Uterus (tissue), 3 donors: ENCODE measurements at regions not wholly inside any gene's neighbourhood (a gene's known extent, or its start where the extent isn't known, plus 50 kb on each side); places are given as distances from the start of the nearest gene placed in this dataset.

ENCODE experiments used
- DNase-seq, 2 donors: peaks; one replicate each; pipeline ENCODE4 v3.0.0-alpha.2; 2019 to 2020
- H3K27ac ChIP-seq, 2 donors: fragments of 200-600 bp; sonication (generic); 1 replicate in 1 of 2; 2 replicates in 1 of 2; pipeline ENCODE4 v1.5.1; 2016 to 2018
- H3K27me3 ChIP-seq, 2 donors: fragments of 200-600 bp; sonication (generic); one replicate each; pipeline ENCODE4 v1.5.1; 2018 to 2019; ENCODE audit warnings: control low read depth in 1 of 2
- H3K36me3 ChIP-seq, 2 donors: fragments of 200-600 bp; sonication (generic); one replicate each; pipeline ENCODE4 v1.5.1; 2019; ENCODE audit warnings: control low read depth in 1 of 2
- H3K4me1 ChIP-seq, 2 donors: fragments of 200-600 bp; sonication (generic); one replicate each; pipeline ENCODE4 v1.5.1; 2018 to 2019; ENCODE audit warnings: control low read depth in 1 of 2
- H3K4me3 ChIP-seq, 2 donors: fragments of 200-600 bp; sonication (generic); 1 replicate in 1 of 2; 2 replicates in 1 of 2; pipeline ENCODE4 v1.5.1; 2018 to 2019; ENCODE audit warnings: mild to moderate bottlenecking in 1 of 2
- H3K9me3 ChIP-seq, 2 donors: fragments of 200-600 bp; sonication (generic); one replicate each; pipeline ENCODE4 v1.5.1; 2019; ENCODE audit warnings: control low read depth in 1 of 2
- CTCF ChIP-seq, 4 experiments: fragments of 200-600 bp in 2 of 4; fragments of 450-650 bp in 2 of 4; sonication (generic) in 2 of 4; IDR thresholded peaks; one replicate each; pipeline ENCODE4 v1.5.1; 2016 to 2019; ENCODE audit warnings: antibody characterized with exemption in 4 of 4, mild to moderate bottlenecking in 2 of 4, moderate library complexity in 1 of 4
- POLR2A ChIP-seq, 2 donors: fragments of 450-650 bp; IDR thresholded peaks; one replicate each; pipeline ENCODE4 v1.6.1; 2016; ENCODE audit warnings: antibody characterized with exemption in 2 of 2, mild to moderate bottlenecking in 1 of 2, moderate library complexity in 1 of 2
- intact Hi-C: fragments of 100-400 bp; cut with DNase I; formaldehyde crosslinking; loops from one replicate; pipeline ENCODE4 v1.15.1; 2023; ENCODE audit warnings: low total_unique reads
- donor health status: DM: yes; HTN: yes; CAD: no.

GRCh38 chr14:40445020-40445419 is 1012.8 kb upstream of the FBXO33 start:
- H3K4me1 ChIP-seq, result no peaks in the 10 kb centered on the region
- no peaks in the 10 kb centered on the region for H3K36me3 ChIP-seq
- no peak overlapping the region for H3K4me3 ChIP-seq
- no peak for TF ChIP-seq POLR2A (IDR thresholded peaks at IDR 0.05)
- TF ChIP-seq CTCF (IDR thresholded peaks at IDR 0.05), result no peak
- intact Hi-C loops, result no loop called here
- DNase-seq, result no peak
- no peak overlapping the region for H3K27ac ChIP-seq
- H3K9me3 ChIP-seq, result no peaks in the 10 kb centered on the region
- H3K27me3 ChIP-seq, result no peaks in the 10 kb centered on the region

GRCh38 chr14:40436551-40436950 is 1004.3 kb upstream of the FBXO33 start:
- no peak for DNase-seq
- Histone ChIP-seq H3K27ac (no peak overlapping the region), H3K36me3 (no peaks in the 10 kb centered on the region), H3K4me1 (no peaks in the 10 kb centered on the region), H3K27me3 (no peaks in the 10 kb centered on the region), H3K9me3 (no peaks in the 10 kb centered on the region), H3K4me3 (no peak overlapping the region)
- no peak for TF ChIP-seq CTCF (IDR thresholded peaks at IDR 0.05)
- no peak for TF ChIP-seq POLR2A (IDR thresholded peaks at IDR 0.05)
- intact Hi-C loops, result no loop called here

- H3K9me3 ChIP-seq, result no peaks in the 10 kb centered on the region
- no peak overlapping the region for H3K27ac ChIP-seq
- H3K36me3 ChIP-seq, result no peaks in the 10 kb centered on the region
- no peak overlapping the region for H3K4me3 ChIP-seq
- no peaks in the 10 kb centered on the region for H3K4me1 ChIP-seq
- no peaks in the 10 kb centered on the region for H3K27me3 ChIP-seq
- TF ChIP-seq CTCF (IDR thresholded peaks at IDR 0.05) (no peak), POLR2A (IDR thresholded peaks at IDR 0.05) (no peak)
- intact Hi-C loops, result no loop called here
- DNase-seq, result no peak
Measured at GRCh38 chr14:40417777-40418401, 985.7 kb upstream of the FBXO33 start.

- intact Hi-C loops, result no loop called here
- Histone ChIP-seq H3K27ac (no peak overlapping the region), H3K4me3 (no peak overlapping the region), H3K9me3 (no peaks in the 10 kb centered on the region), H3K4me1 (no peaks in the 10 kb centered on the region), H3K36me3 (no peaks in the 10 kb centered on the region), H3K27me3 (no peaks in the 10 kb centered on the region)
- no peak for DNase-seq
- TF ChIP-seq POLR2A (IDR thresholded peaks at IDR 0.05) (no peak), CTCF (IDR thresholded peaks at IDR 0.05) (no peak)
Measured at GRCh38 chr14:40416565-40416964, 984.3 kb upstream of the FBXO33 start.

- no peak for DNase-seq
- Histone ChIP-seq H3K27ac (no peak overlapping the region), H3K4me3 (no peak overlapping the region), H3K27me3 (no peaks in the 10 kb centered on the region), H3K36me3 (no peaks in the 10 kb centered on the region), H3K9me3 (no peaks in the 10 kb centered on the region), H3K4me1 (no peaks in the 10 kb centered on the region)
- intact Hi-C loops, result no loop called here
- TF ChIP-seq CTCF (IDR thresholded peaks at IDR 0.05) (no peak), POLR2A (IDR thresholded peaks at IDR 0.05) (no peak)
Measured at GRCh38 chr14:40414386-40414785, 982.2 kb upstream of the FBXO33 start.
